Left ventricle myocardium inferior (tissue), 1 donor: ENCODE measurements at regions not wholly inside any gene's neighbourhood (a gene's known extent, or its start where the extent isn't known, plus 50 kb on each side); places are given as distances from the start of the nearest gene placed in this dataset.

Experiments
- DNase-seq: peaks from one replicate; pipeline ENCODE4 v3.0.0-alpha.2; 2020
- H3K27ac ChIP-seq: fragments of 200-600 bp; replicated peaks from 2 replicates; pipeline ENCODE4 v1.8.0; 2021
- H3K27me3 ChIP-seq: fragments of 200-600 bp; 2 replicates; pipeline ENCODE4 v1.8.0; 2021; ENCODE audit warnings: low read depth
- H3K36me3 ChIP-seq: fragments of 200-600 bp; 2 replicates; pipeline ENCODE4 v1.8.0; 2021
- H3K4me1 ChIP-seq: fragments of 200-600 bp; 2 replicates; pipeline ENCODE4 v1.8.0; 2021
- H3K4me3 ChIP-seq: fragments of 200-600 bp; 2 replicates; pipeline ENCODE4 v1.8.0; 2021; ENCODE audit warnings: mild to moderate bottlenecking, moderate library complexity
- H3K9me3 ChIP-seq: fragments of 200-600 bp; replicated peaks from 2 replicates; pipeline ENCODE4 v1.8.0; 2021
- CTCF ChIP-seq: fragments of 200-600 bp; IDR thresholded peaks from 2 replicates; pipeline ENCODE4 v1.8.0; 2021; ENCODE audit warnings: antibody characterized with exemption, mild to moderate bottlenecking, borderline replicate concordance
- intact Hi-C: fragments of 100-400 bp; cut with micrococcal nuclease; formaldehyde crosslinking; loops from one replicate; pipeline ENCODE4 v1.11.0; 2022
- donor health status: DM: no; HTN: yes; CAD: no; lungs with severe emphysema.

- H3K4me3 ChIP-seq, result no peak overlapping the region
- intact Hi-C loops, result no loop called here
- no peaks in the 10 kb centered on the region for H3K36me3 ChIP-seq
These were observed 250.5 kb downstream of the AUH start for GRCh38 chr9:91111226-91111625.

GRCh38 chr9:91111876-91112275, 249.8 kb downstream of the AUH start:
- intact Hi-C loops, result no loop called here
- Histone ChIP-seq H3K4me3 (no peak overlapping the region), H3K9me3 (peaks cover 26% of the 10 kb centered on the region), H3K36me3 (no peaks in the 10 kb centered on the region), H3K27ac (no peak overlapping the region), H3K4me1 (peaks cover 10% of the 10 kb centered on the region), H3K27me3 (no peaks in the 10 kb centered on the region)
- DNase-seq, result no peak
- no peak for TF ChIP-seq CTCF

More at GRCh38 chr9:91111226-91111625, 250.5 kb downstream of the AUH start:
- no peak for TF ChIP-seq CTCF
- H3K9me3 ChIP-seq, result peaks cover 22% of the 10 kb centered on the region
- H3K27me3 ChIP-seq, result no peaks in the 10 kb centered on the region
- peaks cover 4% of the 10 kb centered on the region for H3K4me1 ChIP-seq
- no peak overlapping the region for H3K27ac ChIP-seq
- DNase-seq, result no peak

- intact Hi-C loops, result no loop called here
- DNase-seq, result no peak
These were observed 248.7 kb downstream of the AUH start for GRCh38 chr9:91113016-91113415.

GRCh38 chr9:91114450-91114849, 247.3 kb downstream of the AUH start:
- DNase-seq, result no peak
- no peak overlapping the region for H3K4me3 ChIP-seq
- H3K36me3 ChIP-seq, result no peaks in the 10 kb centered on the region
- no peak for TF ChIP-seq CTCF
- no peak overlapping the region for H3K27ac ChIP-seq
- H3K4me1 ChIP-seq, result peaks cover 30% of the 10 kb centered on the region
- H3K27me3 ChIP-seq, result no peaks in the 10 kb centered on the region
- intact Hi-C loops, result no loop called here
- peaks cover 29% of the 10 kb centered on the region for H3K9me3 ChIP-seq

More at GRCh38 chr9:91113016-91113415, 248.7 kb downstream of the AUH start:
- Histone ChIP-seq H3K4me3 (no peak overlapping the region), H3K27ac (no peak overlapping the region), H3K4me1 (peaks cover 16% of the 10 kb centered on the region), H3K9me3 (peaks cover 29% of the 10 kb centered on the region), H3K36me3 (no peaks in the 10 kb centered on the region), H3K27me3 (no peaks in the 10 kb centered on the region)
- no peak for TF ChIP-seq CTCF

- no peak for DNase-seq
- Histone ChIP-seq H3K9me3 (peaks cover 13% of the 10 kb centered on the region), H3K4me1 (peaks cover 42% of the 10 kb centered on the region), H3K4me3 (no peak overlapping the region), H3K27me3 (no peaks in the 10 kb centered on the region), H3K36me3 (no peaks in the 10 kb centered on the region), H3K27ac (no peak overlapping the region)
- TF ChIP-seq CTCF, result no peak
- intact Hi-C loops, result no loop called here
These were observed 245.5 kb downstream of the AUH start for GRCh38 chr9:91116211-91116610.

- intact Hi-C loops, result no loop called here
- H3K27me3 ChIP-seq, result no peaks in the 10 kb centered on the region
- no peak overlapping the region for H3K4me3 ChIP-seq
- peaks cover 8% of the 10 kb centered on the region for H3K9me3 ChIP-seq
- TF ChIP-seq CTCF, result no peak
- H3K27ac ChIP-seq, result no peak overlapping the region
- DNase-seq, result no peak
- peaks cover 42% of the 10 kb centered on the region for H3K4me1 ChIP-seq
- H3K36me3 ChIP-seq, result no peaks in the 10 kb centered on the region
These were observed 245.0 kb downstream of the AUH start for GRCh38 chr9:91116711-91117110.
